Astrocyte (in vitro differentiated cells and primary cell): ENCODE measurements at regions not wholly inside any gene's neighbourhood (a gene's known extent, or its start where the extent isn't known, plus 50 kb on each side); places are given as distances from the start of the nearest gene placed in this dataset.

Experiments
- EZH2 ChIP-seq: IDR thresholded peaks from 2 replicates; pipeline ENCODE4 v1.6.1; 2012; ENCODE audit warnings: mild to moderate bottlenecking, low read length, inconsistent platforms; ENCODE audit not compliant: insufficient read depth
- TF ChIP-seq, protein P1 (sequence below): IDR thresholded peaks from 2 replicates; pipeline ENCODE4 v1.5.1; 2011; ENCODE audit warnings: low read depth, mild to moderate bottlenecking, inconsistent platforms, low read length, moderate library complexity; ENCODE audit not compliant: insufficient read depth

DNA sequence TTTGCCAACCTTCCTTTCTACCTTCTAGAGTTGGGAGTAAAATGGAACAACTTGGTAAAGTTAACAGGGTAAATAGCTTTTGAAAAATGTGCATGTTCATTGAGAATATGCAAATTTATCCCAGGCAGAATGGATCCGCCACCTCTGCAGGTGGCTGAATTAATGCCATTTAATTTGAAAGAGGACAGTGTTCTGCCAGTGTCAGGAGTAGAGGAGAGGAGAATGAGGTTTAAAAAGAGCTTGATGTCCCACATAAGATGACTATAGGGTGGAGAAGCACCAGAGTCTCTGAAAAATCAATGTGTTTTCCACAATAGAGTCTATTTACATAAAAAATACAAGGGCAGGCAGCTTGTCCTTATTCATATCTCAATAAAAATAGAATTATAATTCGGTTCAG lies 1804.3 kb upstream of the PCDH10 start:
- TF ChIP-seq, protein P1, sequence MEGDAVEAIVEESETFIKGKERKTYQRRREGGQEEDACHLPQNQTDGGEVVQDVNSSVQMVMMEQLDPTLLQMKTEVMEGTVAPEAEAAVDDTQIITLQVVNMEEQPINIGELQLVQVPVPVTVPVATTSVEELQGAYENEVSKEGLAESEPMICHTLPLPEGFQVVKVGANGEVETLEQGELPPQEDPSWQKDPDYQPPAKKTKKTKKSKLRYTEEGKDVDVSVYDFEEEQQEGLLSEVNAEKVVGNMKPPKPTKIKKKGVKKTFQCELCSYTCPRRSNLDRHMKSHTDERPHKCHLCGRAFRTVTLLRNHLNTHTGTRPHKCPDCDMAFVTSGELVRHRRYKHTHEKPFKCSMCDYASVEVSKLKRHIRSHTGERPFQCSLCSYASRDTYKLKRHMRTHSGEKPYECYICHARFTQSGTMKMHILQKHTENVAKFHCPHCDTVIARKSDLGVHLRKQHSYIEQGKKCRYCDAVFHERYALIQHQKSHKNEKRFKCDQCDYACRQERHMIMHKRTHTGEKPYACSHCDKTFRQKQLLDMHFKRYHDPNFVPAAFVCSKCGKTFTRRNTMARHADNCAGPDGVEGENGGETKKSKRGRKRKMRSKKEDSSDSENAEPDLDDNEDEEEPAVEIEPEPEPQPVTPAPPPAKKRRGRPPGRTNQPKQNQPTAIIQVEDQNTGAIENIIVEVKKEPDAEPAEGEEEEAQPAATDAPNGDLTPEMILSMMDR = no peak
- no peak for TF ChIP-seq EZH2
